Thoracic aorta (tissue), 2 donors: ENCODE measurements at regions not wholly inside any gene's neighbourhood (a gene's known extent, or its start where the extent isn't known, plus 50 kb on each side); places are given as distances from the start of the nearest gene placed in this dataset.

Experiments
- ATAC-seq: fragments of 150-250 bp; one replicate; pipeline ENCODE4 v1.8.0; 2017; ENCODE audit warnings: low read depth; ENCODE audit not compliant: insufficient number of reproducible peaks, low FRiP score
- DNase-seq: peaks from one replicate; pipeline ENCODE4 v3.0.0-alpha.2; 2020; ENCODE audit warnings: low spot score
- H3K27ac ChIP-seq, 2 donors: fragments of 200-600 bp; sonication (generic); 1 replicate in 1 of 2; 2 replicates in 1 of 2; pipeline ENCODE4 v1.5.1; 2016; ENCODE audit warnings: mild to moderate bottlenecking in 2 of 2, moderate library complexity in 2 of 2
- H3K27me3 ChIP-seq: fragments of 200-600 bp; sonication (generic); replicated peaks from 2 replicates; pipeline ENCODE4 v1.6.0; 2016; ENCODE audit warnings: mild to moderate bottlenecking; ENCODE audit not compliant: insufficient read depth
- H3K36me3 ChIP-seq: fragments of 200-600 bp; sonication (generic); one replicate; pipeline ENCODE4 v1.5.1; 2016
- H3K4me1 ChIP-seq, 2 donors: fragments of 200-600 bp; sonication (generic); 1 replicate in 1 of 2; 2 replicates in 1 of 2; pipeline versions ENCODE4 v1.5.1 to v1.6.0; 2016; ENCODE audit warnings: low read depth in 2 of 2, mild to moderate bottlenecking in 1 of 2; ENCODE audit not compliant: control insufficient read depth in 1 of 2
- H3K4me3 ChIP-seq: fragments of 200-600 bp; sonication (generic); 2 replicates; pipeline ENCODE4 v1.5.1; 2016; ENCODE audit warnings: mild to moderate bottlenecking
- H3K9me3 ChIP-seq: fragments of 200-600 bp; sonication (generic); 2 replicates; pipeline ENCODE4 v1.5.1; 2016
- CTCF ChIP-seq: fragments of 200-600 bp; sonication (generic); IDR thresholded peaks from one replicate; pipeline ENCODE4 v1.5.1; 2019; ENCODE audit warnings: antibody characterized with exemption

GRCh38 chr5:125336401-125336800 lies 590.0 kb upstream of the ZNF608 start:
- no peaks in the 10 kb centered on the region for H3K9me3 ChIP-seq
- peaks cover 7 to 11% of the 10 kb centered on the region in 2 donors for H3K4me1 ChIP-seq
- no peaks in the 10 kb centered on the region for H3K27me3 ChIP-seq
- no peak overlapping the region for H3K4me3 ChIP-seq
- no peak for TF ChIP-seq CTCF
- H3K36me3 ChIP-seq = no peaks in the 10 kb centered on the region
- no peak for ATAC-seq
- no peak for DNase-seq
- H3K27ac ChIP-seq = no peak overlapping the region

DNA sequence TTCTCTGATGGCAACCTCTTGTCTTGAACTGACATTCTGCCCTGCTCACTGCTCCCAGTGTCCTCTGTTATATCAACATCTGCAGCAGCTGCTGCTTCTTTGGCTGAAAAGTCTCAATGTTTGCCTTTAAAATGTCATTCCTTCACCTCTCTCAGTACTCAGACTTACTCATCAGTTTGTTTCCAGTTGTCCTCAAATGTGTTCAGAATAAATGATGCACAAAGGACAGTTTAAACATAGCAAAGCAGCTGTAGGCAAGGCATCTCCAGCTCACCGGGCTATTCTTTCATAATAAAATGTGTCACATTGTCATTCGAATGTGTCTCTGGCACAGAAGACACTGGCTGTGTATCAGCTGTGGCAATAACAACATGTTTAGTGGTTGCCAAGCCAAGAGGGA lies 590.9 kb upstream of the ZNF608 start:
- Histone ChIP-seq H3K4me1 (peaks cover 7 to 9% of the 10 kb centered on the region in 2 donors), H3K9me3 (no peaks in the 10 kb centered on the region), H3K27ac (no peak overlapping the region), H3K27me3 (no peaks in the 10 kb centered on the region), H3K4me3 (no peak overlapping the region), H3K36me3 (no peaks in the 10 kb centered on the region)
- DNase-seq = no peak
- no peak for TF ChIP-seq CTCF
- ATAC-seq = no peak

DNA sequence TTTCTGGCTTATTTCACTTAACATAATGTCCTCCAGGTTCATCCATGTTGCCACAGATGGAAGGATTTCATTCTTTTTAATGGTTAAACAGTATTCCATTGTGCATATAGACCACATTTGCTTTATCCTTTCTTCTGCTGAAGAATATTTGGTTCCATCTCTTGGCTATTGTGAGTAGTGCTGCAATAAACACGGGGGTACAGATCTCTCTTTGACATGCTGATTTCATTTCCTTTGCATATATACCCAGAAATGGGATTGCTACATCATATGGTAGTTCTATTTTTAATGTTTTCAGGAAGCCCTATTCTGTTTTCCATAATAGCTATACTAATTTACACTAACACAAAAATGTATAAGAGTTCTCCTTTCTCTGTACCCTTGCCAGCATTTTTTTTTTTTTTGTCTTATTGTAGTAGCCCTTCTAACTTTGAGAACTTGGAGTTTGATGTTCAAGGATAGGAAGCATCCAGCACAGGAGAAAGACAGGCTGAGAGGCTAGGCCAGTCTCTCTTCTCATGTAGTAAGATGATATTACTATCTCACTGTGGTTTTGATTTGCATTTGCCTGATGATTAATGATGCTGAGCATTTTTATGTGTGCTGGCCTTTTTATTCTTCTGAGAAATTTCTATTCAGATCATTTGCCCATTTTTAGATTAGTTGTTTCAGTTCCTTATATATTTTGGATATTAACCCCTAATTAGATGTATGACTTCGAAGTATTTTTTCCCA lies 592.2 kb upstream of the ZNF608 start:
- H3K9me3 ChIP-seq = no peaks in the 10 kb centered on the region
- DNase-seq (no peak), ATAC-seq (no peak)
- no peak for TF ChIP-seq CTCF
- H3K4me3 ChIP-seq = no peak overlapping the region
- H3K27me3 ChIP-seq = no peaks in the 10 kb centered on the region
- no peak overlapping the region for H3K27ac ChIP-seq
- H3K36me3 ChIP-seq = no peaks in the 10 kb centered on the region
- H3K4me1 ChIP-seq = peaks cover 2 to 4% of the 10 kb centered on the region in 2 donors

GRCh38 chr5:125341436-125341835 lies 595.0 kb upstream of the ZNF608 start:
- ATAC-seq (no peak), DNase-seq (no peak)
- Histone ChIP-seq H3K27me3 (no peaks in the 10 kb centered on the region), H3K9me3 (no peaks in the 10 kb centered on the region), H3K27ac (no peak overlapping the region), H3K4me1 (no peaks in the 10 kb centered on the region), H3K36me3 (no peaks in the 10 kb centered on the region), H3K4me3 (no peak overlapping the region)
- no peak for TF ChIP-seq CTCF

GRCh38 chr5:125343015-125343414 lies 596.6 kb upstream of the ZNF608 start:
- Histone ChIP-seq H3K9me3 (no peaks in the 10 kb centered on the region), H3K4me1 (no peaks in the 10 kb centered on the region), H3K27me3 (no peaks in the 10 kb centered on the region), H3K4me3 (no peak overlapping the region), H3K36me3 (no peaks in the 10 kb centered on the region), H3K27ac (no peak overlapping the region)
- no peak for DNase-seq
- no peak for TF ChIP-seq CTCF
- ATAC-seq = no peak
